ENCODE measurements at regions not wholly inside any gene's neighbourhood (a gene's known extent, or its start where the extent isn't known, plus 50 kb on each side); places are given as distances from the start of the nearest gene placed in this dataset.

GRCh38 chr12:67077617-67078016 is 191.5 kb upstream of the CAND1 start:
- Mint-ChIP-seq H3K27me3 (ENCODE audit: low read depth) (no peaks in the 10 kb centered on the region; the same call in 1 of the 2 replicates), H3K27ac (no peak overlapping the region), H3K36me3 (no peaks in the 10 kb centered on the region), H3K4me3 (no peak overlapping the region), H3K9me3 (no peaks in the 10 kb centered on the region), H3K4me1 (peaks cover 20% of the 10 kb centered on the region)
- no peak for TF ChIP-seq EMX1 (CRISPR knock-in tag; IDR thresholded peaks at IDR 0.05)
- TF ChIP-seq ZNF416 (CRISPR knock-in tag; IDR thresholded peaks at IDR 0.05) = no peak
- no peak for TF ChIP-seq ATF3 (CRISPR knock-in tag; conservative IDR thresholded peaks at IDR 0.05)
- no peak for TF ChIP-seq CREB1 (CRISPR knock-in tag; IDR thresholded peaks at IDR 0.05)
- no peak for TF ChIP-seq ZNF121 (CRISPR knock-in tag; IDR thresholded peaks at IDR 0.05)
- no peak for TF ChIP-seq ERG (CRISPR knock-in tag; IDR thresholded peaks at IDR 0.05)
- no peak for DNase-seq (ENCODE audit: low spot score)
- CTCF ChIA-PET = no interaction called here
- ATAC-seq = no peak
- POLR2A ChIA-PET = no interaction called here

- CTCF ChIA-PET = interaction anchor here (1.0 kb wide), 1 partner anchor 82 kb away, joined by 5 read pairs; no protein-coding TSS in a partner anchor
- ATAC-seq = no peak
- H3K27me3 Mint-ChIP-seq (ENCODE audit: low read depth) = no peaks in the 10 kb centered on the region; the same call in 1 of the 2 replicates
- TF ChIP-seq ZNF416 (CRISPR knock-in tag; IDR thresholded peaks at IDR 0.05) (no peak), OVOL2 (CRISPR knock-in tag; IDR thresholded peaks at IDR 0.05; ENCODE audit: borderline replicate concordance) (no peak), ATF1 (CRISPR knock-in tag; IDR thresholded peaks at IDR 0.05) (no peak), ZNF512 (CRISPR knock-in tag; IDR thresholded peaks at IDR 0.05; ENCODE audit: borderline replicate concordance) (no peak), NFYB (CRISPR knock-in tag; conservative IDR thresholded peaks at IDR 0.05; ENCODE audit: low read depth) (no peak), TEAD1 (CRISPR knock-in tag; IDR thresholded peaks at IDR 0.05) (no peak), KAT7 (CRISPR knock-in tag; IDR thresholded peaks at IDR 0.05; ENCODE audit: borderline replicate concordance) (no peak), SMAD3 (CRISPR knock-in tag; IDR thresholded peaks at IDR 0.05; ENCODE audit: borderline replicate concordance) (no peak), ZNF425 (CRISPR knock-in tag; conservative IDR thresholded peaks at IDR 0.05) (no peak), TP53 (CRISPR knock-in tag; IDR thresholded peaks at IDR 0.05) (no peak), SOX15 (CRISPR knock-in tag; IDR thresholded peaks at IDR 0.05) (no peak)
- TF ChIP-seq, protein P1, sequence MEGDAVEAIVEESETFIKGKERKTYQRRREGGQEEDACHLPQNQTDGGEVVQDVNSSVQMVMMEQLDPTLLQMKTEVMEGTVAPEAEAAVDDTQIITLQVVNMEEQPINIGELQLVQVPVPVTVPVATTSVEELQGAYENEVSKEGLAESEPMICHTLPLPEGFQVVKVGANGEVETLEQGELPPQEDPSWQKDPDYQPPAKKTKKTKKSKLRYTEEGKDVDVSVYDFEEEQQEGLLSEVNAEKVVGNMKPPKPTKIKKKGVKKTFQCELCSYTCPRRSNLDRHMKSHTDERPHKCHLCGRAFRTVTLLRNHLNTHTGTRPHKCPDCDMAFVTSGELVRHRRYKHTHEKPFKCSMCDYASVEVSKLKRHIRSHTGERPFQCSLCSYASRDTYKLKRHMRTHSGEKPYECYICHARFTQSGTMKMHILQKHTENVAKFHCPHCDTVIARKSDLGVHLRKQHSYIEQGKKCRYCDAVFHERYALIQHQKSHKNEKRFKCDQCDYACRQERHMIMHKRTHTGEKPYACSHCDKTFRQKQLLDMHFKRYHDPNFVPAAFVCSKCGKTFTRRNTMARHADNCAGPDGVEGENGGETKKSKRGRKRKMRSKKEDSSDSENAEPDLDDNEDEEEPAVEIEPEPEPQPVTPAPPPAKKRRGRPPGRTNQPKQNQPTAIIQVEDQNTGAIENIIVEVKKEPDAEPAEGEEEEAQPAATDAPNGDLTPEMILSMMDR (IDR thresholded peaks at IDR 0.05) = no peak
- TF ChIP-seq, protein P2, sequence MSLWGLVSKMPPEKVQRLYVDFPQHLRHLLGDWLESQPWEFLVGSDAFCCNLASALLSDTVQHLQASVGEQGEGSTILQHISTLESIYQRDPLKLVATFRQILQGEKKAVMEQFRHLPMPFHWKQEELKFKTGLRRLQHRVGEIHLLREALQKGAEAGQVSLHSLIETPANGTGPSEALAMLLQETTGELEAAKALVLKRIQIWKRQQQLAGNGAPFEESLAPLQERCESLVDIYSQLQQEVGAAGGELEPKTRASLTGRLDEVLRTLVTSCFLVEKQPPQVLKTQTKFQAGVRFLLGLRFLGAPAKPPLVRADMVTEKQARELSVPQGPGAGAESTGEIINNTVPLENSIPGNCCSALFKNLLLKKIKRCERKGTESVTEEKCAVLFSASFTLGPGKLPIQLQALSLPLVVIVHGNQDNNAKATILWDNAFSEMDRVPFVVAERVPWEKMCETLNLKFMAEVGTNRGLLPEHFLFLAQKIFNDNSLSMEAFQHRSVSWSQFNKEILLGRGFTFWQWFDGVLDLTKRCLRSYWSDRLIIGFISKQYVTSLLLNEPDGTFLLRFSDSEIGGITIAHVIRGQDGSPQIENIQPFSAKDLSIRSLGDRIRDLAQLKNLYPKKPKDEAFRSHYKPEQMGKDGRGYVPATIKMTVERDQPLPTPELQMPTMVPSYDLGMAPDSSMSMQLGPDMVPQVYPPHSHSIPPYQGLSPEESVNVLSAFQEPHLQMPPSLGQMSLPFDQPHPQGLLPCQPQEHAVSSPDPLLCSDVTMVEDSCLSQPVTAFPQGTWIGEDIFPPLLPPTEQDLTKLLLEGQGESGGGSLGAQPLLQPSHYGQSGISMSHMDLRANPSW (CRISPR knock-in tag; conservative IDR thresholded peaks at IDR 0.05; ENCODE audit: low read depth) = no peak
- TF ChIP-seq, protein P3, sequence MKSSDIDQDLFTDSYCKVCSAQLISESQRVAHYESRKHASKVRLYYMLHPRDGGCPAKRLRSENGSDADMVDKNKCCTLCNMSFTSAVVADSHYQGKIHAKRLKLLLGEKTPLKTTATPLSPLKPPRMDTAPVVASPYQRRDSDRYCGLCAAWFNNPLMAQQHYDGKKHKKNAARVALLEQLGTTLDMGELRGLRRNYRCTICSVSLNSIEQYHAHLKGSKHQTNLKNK (CRISPR knock-in tag; IDR thresholded peaks at IDR 0.05) = no peak
- TF ChIP-seq, protein P4, sequence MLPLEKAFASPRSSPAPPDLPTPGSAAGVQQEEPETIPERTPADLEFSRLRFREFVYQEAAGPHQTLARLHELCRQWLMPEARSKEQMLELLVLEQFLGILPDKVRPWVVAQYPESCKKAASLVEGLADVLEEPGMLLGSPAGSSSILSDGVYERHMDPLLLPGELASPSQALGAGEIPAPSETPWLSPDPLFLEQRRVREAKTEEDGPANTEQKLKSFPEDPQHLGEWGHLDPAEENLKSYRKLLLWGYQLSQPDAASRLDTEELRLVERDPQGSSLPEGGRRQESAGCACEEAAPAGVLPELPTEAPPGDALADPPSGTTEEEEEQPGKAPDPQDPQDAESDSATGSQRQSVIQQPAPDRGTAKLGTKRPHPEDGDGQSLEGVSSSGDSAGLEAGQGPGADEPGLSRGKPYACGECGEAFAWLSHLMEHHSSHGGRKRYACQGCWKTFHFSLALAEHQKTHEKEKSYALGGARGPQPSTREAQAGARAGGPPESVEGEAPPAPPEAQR (CRISPR knock-in tag; IDR thresholded peaks at IDR 0.05) = no peak
These were observed 190.2 kb upstream of the CAND1 start for GRCh38 chr12:67078957-67079356.

More at GRCh38 chr12:67078957-67079356, 190.2 kb upstream of the CAND1 start:
- no peak overlapping the region for H3K4me3 Mint-ChIP-seq
- POLR2A ChIA-PET = no interaction called here
- no peaks in the 10 kb centered on the region for H3K9me3 Mint-ChIP-seq
- DNase-seq (ENCODE audit: low spot score) = no peak
- H3K4me1 Mint-ChIP-seq = peaks cover 20% of the 10 kb centered on the region
- H3K27ac Mint-ChIP-seq = no peak overlapping the region
- no peaks in the 10 kb centered on the region for H3K36me3 Mint-ChIP-seq
